Mucosa of rectum (tissue), 2 donors: ENCODE measurements at regions not wholly inside any gene's neighbourhood (a gene's known extent, or its start where the extent isn't known, plus 50 kb on each side); places are given as distances from the start of the nearest gene placed in this dataset.
A peak's percentile ranks its signal among the peaks of the same experiment; 100 is the strongest.

ENCODE experiments used
- H3K27ac ChIP-seq, 2 donors: one replicate each; pipeline ENCODE4 v1.7.0; 2013; ENCODE audit warnings: inconsistent platforms in 2 of 2, low read depth in 2 of 2, low read length in 2 of 2
- H3K27me3 ChIP-seq, 2 donors: one replicate each; pipeline ENCODE4 v1.7.0; 2013; ENCODE audit warnings: low read length in 2 of 2; ENCODE audit not compliant: control insufficient read depth in 2 of 2, insufficient read depth in 2 of 2
- H3K36me3 ChIP-seq, 2 donors: one replicate each; pipeline ENCODE4 v1.7.0; 2013; ENCODE audit warnings: low read length in 2 of 2; ENCODE audit not compliant: control insufficient read depth in 2 of 2, insufficient read depth in 2 of 2
- H3K4me1 ChIP-seq, 2 donors: one replicate each; pipeline ENCODE4 v1.7.0; 2013; ENCODE audit warnings: low read length in 2 of 2, mild to moderate bottlenecking in 1 of 2; ENCODE audit not compliant: control insufficient read depth in 2 of 2, insufficient read depth in 2 of 2
- H3K4me3 ChIP-seq, 2 donors: one replicate each; pipeline ENCODE4 v1.7.0; 2013; ENCODE audit warnings: low read length in 2 of 2
- H3K9ac ChIP-seq, 2 donors: one replicate each; pipeline ENCODE4 v1.7.0; 2013; ENCODE audit warnings: low read length in 2 of 2, low read depth in 1 of 2, mild to moderate bottlenecking in 1 of 2
- H3K9me3 ChIP-seq, 2 donors: one replicate each; pipeline ENCODE4 v1.7.0; 2013; ENCODE audit warnings: low read length in 2 of 2; ENCODE audit not compliant: control insufficient read depth in 2 of 2
- donor health status: healthy.
- donor health status: Normal muscosa, but diverticular disease.

DNA sequence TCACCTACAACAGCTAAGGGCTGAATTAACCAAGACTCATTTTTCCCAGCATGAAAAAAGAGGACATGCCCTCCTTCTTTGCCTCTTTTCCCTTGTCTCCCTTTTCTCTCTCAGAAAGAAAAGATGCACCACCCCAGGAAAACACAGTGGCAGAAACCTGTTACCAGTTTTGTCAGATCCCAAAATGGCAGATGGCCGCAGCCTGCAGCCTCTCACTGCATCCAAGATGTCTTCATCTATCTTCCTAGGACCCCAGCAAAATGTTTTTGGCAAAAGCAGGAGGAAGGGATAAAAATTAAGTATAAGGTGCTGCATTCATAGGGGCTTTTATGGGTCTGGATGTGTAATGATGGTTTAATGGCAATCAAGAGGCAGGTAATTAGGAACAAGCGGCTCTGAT, 266.6 kb upstream of the NPVF start:
- no peaks in the 10 kb centered on the region for H3K4me1 ChIP-seq
- no peak overlapping the region for H3K9ac ChIP-seq
- no peaks in the 10 kb centered on the region for H3K9me3 ChIP-seq
- H3K27me3 ChIP-seq: no peaks in the 10 kb centered on the region
- no peak overlapping the region for H3K27ac ChIP-seq
- no peaks in the 10 kb centered on the region for H3K36me3 ChIP-seq
- no peak overlapping the region for H3K4me3 ChIP-seq

DNA sequence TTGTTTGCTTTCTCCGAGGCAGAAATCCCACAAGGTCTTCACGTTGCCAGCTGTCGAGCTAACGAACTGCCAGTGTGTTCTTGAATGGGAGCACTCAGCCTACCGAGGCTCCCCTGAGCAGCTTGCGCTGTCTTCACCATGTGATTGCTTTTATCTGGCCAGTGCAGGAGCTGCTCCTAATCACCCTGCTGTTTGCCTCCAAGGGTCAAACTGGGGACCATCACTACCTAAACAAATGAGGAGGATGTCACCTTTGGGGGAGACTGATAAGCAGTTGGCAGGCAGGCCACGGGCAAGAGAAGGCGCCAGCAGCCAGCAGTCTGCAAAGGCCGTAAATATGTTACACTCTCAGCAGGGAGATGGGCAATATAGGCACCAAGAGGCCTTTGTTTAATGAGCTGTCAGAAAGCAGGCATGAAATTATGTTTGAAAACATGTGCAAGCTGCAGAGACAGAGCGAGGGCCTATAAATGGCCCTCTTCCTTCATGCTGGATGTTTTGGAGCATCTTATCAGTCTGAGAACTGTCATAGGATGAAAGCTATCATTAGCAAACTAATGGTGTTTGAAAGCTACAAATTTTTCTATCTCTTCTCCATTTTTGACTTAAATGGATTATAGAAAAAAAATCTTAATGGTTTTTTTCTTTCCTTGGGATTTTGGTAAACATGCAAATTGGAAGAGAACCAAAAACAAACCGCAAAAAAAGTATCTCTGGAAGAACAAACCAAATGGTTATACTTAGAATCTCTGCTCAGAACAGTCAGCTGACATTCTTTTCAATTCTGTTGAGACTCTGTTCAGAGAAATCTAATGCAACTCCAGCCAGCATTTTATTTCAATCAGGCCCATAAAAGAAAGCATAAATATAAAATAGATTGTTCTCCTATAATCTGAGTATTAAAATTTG, 267.3 kb upstream of the NPVF start:
- Histone ChIP-seq H3K4me3 (no peak overlapping the region), H3K27ac (no peak overlapping the region), H3K9ac (no peak overlapping the region), H3K36me3 (no peaks in the 10 kb centered on the region), H3K27me3 (no peaks in the 10 kb centered on the region), H3K9me3 (no peaks in the 10 kb centered on the region), H3K4me1 (no peaks in the 10 kb centered on the region)

DNA sequence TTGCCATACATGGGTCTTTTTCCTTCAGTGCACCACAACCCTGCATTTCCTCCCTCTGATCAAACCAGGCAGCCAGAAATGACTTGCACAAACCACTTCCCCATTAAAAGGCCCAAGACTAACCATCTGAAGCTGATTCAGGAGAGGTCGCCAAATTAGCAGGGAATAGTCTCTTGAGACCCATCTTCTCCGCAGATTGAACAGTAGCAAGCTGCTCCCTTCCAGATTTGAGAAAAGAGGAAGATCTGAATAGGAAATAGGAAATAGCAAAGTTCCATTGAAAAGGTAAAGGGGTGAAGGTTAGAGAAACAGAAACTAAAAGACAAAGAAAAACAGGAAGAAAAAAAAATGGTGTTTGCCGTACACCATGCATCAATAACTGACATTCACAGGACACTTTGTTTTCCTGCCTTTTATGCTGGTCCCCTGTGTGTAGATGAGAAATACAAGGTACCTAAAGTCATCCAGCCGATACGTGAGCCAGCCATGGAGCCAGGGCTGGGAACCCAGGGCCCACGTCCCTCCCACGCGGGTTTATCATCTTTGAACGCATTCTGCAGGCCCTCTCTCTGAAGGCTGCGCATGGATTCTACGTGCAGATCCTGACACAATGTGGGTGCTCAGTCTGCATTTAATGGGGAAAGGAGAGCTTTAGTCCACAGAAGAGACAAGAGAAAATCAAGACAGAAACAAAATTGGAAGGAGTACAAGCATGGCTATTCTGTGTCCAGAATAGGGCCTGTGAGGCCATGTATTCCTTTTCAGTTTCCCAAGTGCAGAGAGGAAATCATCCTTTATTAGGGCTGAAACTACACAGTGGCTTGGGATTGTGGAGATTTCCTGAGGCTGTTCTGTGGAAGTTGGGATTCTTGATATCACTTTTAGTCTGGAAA, 268.4 kb upstream of the NPVF start:
- H3K27ac ChIP-seq: peak overlapping the region in 1 of 2 donors; percentile 3
- H3K36me3 ChIP-seq: no peaks in the 10 kb centered on the region
- no peaks in the 10 kb centered on the region for H3K9me3 ChIP-seq
- no peak overlapping the region for H3K9ac ChIP-seq
- H3K4me3 ChIP-seq: peak overlapping the region in 1 of 2 donors; percentile 34
- H3K27me3 ChIP-seq: no peaks in the 10 kb centered on the region
- H3K4me1 ChIP-seq: no peaks in the 10 kb centered on the region

- Histone ChIP-seq H3K9ac (no peak overlapping the region), H3K36me3 (no peaks in the 10 kb centered on the region), H3K4me1 (no peaks in the 10 kb centered on the region), H3K27ac (no peak overlapping the region), H3K27me3 (no peaks in the 10 kb centered on the region), H3K9me3 (no peaks in the 10 kb centered on the region), H3K4me3 (no peak overlapping the region)
Measured at GRCh38 chr7:25500393-25500921, 272.2 kb upstream of the NPVF start.

- Histone ChIP-seq H3K4me3 (no peak overlapping the region), H3K27ac (no peak overlapping the region), H3K9me3 (no peaks in the 10 kb centered on the region), H3K4me1 (no peaks in the 10 kb centered on the region), H3K27me3 (no peaks in the 10 kb centered on the region), H3K9ac (no peak overlapping the region), H3K36me3 (no peaks in the 10 kb centered on the region)
Measured at GRCh38 chr7:25503306-25503705, 275.0 kb upstream of the NPVF start.

DNA sequence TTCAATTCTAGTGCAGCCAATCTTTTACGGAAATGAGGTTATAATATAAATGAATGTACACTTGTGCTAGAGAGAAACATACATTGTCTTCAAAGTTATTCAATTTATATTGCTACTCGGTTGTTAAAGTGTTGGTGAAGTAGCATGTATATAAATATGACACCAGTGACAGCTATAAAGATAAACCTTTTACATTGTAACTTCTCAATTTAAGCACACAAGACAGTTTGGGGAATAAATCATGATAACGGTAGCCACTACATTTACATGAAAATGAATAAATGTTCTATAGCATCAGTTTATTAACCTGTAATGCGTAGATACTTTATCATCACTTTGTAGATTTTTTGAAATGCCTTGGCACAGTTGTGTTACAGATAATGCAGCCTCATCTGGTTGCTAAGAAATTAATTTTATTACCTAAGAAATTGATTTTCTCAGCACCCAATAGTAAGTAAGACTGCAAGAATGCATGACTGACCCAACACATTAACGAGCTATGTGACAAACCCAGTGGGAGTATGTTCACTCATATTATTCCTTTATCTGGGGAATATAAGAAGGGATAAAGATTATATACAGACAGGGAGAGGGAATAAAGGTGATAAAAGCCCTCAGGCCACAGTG, 283.9 kb upstream of the NPVF start:
- H3K27me3 ChIP-seq: no peaks in the 10 kb centered on the region
- H3K27ac ChIP-seq: no peak overlapping the region
- H3K36me3 ChIP-seq: no peaks in the 10 kb centered on the region
- no peaks in the 10 kb centered on the region for H3K4me1 ChIP-seq
- no peaks in the 10 kb centered on the region for H3K9me3 ChIP-seq
- no peak overlapping the region for H3K4me3 ChIP-seq
- no peak overlapping the region for H3K9ac ChIP-seq

DNA sequence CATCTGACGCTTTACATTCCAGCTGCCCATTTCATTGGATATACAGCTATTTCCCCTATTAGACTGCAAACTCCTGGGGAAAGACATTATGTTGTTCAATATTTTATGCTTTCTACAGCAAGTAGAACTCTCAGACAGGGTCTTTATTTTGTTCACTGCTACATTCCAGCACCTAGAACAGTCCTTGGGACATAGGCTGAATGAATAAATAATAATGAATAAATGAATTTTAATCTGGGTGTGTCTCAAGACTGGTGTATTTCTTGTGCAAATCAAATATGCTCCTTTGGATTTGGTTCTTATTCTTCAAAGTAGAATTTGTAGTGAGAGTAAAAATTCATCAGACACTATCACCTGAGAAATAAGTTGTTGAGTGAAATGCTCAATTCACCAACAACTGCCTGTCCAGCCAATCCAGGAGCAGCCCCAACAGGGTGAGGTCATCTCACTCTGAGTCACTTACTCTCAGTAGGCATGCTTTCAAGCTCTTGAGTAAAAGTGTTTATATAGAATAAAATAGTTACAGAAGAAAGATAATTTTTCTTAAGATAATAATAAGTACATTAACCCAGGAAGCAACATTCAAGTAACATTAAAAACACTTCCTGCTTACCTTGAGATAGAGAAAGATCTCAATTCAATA, 287.5 kb upstream of the NPVF start:
- H3K36me3 ChIP-seq: no peaks in the 10 kb centered on the region
- no peak overlapping the region for H3K27ac ChIP-seq
- H3K9ac ChIP-seq: no peak overlapping the region
- H3K4me3 ChIP-seq: no peak overlapping the region
- H3K9me3 ChIP-seq: no peaks in the 10 kb centered on the region
- no peaks in the 10 kb centered on the region for H3K27me3 ChIP-seq
- no peaks in the 10 kb centered on the region for H3K4me1 ChIP-seq

DNA sequence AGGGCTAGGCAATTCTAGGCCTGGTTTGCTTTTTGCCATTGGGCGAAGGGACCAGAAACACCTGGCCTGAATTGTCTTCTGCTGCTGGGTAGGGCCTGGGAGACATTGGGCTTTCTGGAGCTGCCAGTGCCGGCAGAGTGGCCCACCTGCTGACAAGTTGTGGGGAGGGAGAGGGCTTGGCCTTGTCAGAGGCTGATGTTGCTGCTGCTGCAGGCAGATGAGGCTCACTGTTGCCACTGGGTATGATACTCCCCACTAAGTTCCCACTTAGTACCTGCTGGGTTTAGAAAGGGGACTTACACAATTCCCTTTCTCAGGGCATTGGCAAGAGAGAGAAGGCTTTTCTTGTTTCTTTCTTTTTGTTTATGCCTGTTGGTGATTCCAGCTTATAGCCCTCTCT, 289.6 kb upstream of the NPVF start:
- Histone ChIP-seq H3K4me1 (no peaks in the 10 kb centered on the region), H3K9me3 (no peaks in the 10 kb centered on the region), H3K4me3 (no peak overlapping the region), H3K27me3 (no peaks in the 10 kb centered on the region), H3K27ac (no peak overlapping the region), H3K9ac (no peak overlapping the region), H3K36me3 (no peaks in the 10 kb centered on the region)

DNA sequence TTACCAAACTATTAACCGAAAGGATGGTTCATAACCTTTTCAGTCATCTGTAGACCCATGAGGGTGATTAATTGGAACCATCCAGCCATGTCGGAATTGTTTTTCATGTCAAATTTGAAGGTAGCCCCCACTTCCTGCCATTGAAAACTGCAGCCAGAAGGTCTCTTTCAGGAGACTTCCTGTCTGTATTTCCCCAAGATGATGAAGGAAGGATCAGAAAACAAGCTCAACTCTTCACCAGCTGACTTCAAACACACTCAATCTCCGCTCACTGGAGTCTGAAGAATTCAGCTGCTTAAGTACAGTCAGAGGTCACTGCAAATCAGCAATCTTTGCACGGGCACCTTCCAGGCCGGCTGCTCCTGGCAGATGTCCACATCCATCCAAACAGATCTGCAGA, 291.7 kb upstream of the NPVF start:
- H3K9me3 ChIP-seq: no peaks in the 10 kb centered on the region
- no peaks in the 10 kb centered on the region for H3K36me3 ChIP-seq
- H3K4me3 ChIP-seq: no peak overlapping the region
- H3K27me3 ChIP-seq: no peaks in the 10 kb centered on the region
- H3K27ac ChIP-seq: no peak overlapping the region
- H3K4me1 ChIP-seq: no peaks in the 10 kb centered on the region
- no peak overlapping the region for H3K9ac ChIP-seq
